ENCODE measurements at regions not wholly inside any gene's neighbourhood (a gene's known extent, or its start where the extent isn't known, plus 50 kb on each side); places are given as distances from the start of the nearest gene placed in this dataset.

GRCh38 chr10:109359316-109359715 is 564.0 kb downstream of the XPNPEP1 start:
- TF ChIP-seq POLR2A (IDR thresholded peaks at IDR 0.05) (no peak), CTCF (IDR thresholded peaks at IDR 0.05) (no peak)

Data from uterus (tissue), 2 donors.